Breast epithelium (tissue), 3 donors: ENCODE measurements at regions not wholly inside any gene's neighbourhood (a gene's known extent, or its start where the extent isn't known, plus 50 kb on each side); places are given as distances from the start of the nearest gene placed in this dataset.

ENCODE experiments used
- POLR2AphosphoS5 ChIP-seq, 3 donors: sonication (generic); formaldehyde crosslinking; IDR thresholded peaks; one replicate each; pipeline ENCODE4 v1.6.1; 2017; ENCODE audit warnings: antibody characterized with exemption in 3 of 3
- TF ChIP-seq, protein P1 (sequence below), 3 donors: fragments of 450-650 bp; IDR thresholded peaks; one replicate each; pipeline ENCODE4 v1.5.1; 2016 to 2017; ENCODE audit warnings: antibody characterized with exemption in 3 of 3, mild to moderate bottlenecking in 3 of 3, moderate library complexity in 3 of 3

- TF ChIP-seq, protein P1, sequence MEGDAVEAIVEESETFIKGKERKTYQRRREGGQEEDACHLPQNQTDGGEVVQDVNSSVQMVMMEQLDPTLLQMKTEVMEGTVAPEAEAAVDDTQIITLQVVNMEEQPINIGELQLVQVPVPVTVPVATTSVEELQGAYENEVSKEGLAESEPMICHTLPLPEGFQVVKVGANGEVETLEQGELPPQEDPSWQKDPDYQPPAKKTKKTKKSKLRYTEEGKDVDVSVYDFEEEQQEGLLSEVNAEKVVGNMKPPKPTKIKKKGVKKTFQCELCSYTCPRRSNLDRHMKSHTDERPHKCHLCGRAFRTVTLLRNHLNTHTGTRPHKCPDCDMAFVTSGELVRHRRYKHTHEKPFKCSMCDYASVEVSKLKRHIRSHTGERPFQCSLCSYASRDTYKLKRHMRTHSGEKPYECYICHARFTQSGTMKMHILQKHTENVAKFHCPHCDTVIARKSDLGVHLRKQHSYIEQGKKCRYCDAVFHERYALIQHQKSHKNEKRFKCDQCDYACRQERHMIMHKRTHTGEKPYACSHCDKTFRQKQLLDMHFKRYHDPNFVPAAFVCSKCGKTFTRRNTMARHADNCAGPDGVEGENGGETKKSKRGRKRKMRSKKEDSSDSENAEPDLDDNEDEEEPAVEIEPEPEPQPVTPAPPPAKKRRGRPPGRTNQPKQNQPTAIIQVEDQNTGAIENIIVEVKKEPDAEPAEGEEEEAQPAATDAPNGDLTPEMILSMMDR (IDR thresholded peaks at IDR 0.05) = no peak
- no peak for TF ChIP-seq POLR2AphosphoS5 (IDR thresholded peaks at IDR 0.05)
Observed at GRCh38 chr2:118667964-118668363, 179.5 kb downstream of the EN1 start.
